IPS DF 4.7 (cell line): ENCODE measurements at regions not wholly inside any gene's neighbourhood (a gene's known extent, or its start where the extent isn't known, plus 50 kb on each side); places are given as distances from the start of the nearest gene placed in this dataset.
"Not testable (repeated sequence)": the region's sequence is repeated elsewhere in the genome, so short reads cannot be mapped to it uniquely, and the experiment has no call there.

Experiments used
- DNase-seq: peaks from one replicate; pipeline ENCODE4 v3.0.0-alpha.2; 2013; ENCODE audit warnings: low spot score; ENCODE audit errors: extremely low read depth

GRCh38 chr7:51630933-51631332 lies 314.3 kb upstream of the COBL start:
- DNase-seq: no peak

- no peak for DNase-seq
Measured at GRCh38 chr7:51629206-51629605, 312.6 kb upstream of the COBL start.

GRCh38 chr7:51621956-51622355 lies 305.3 kb upstream of the COBL start:
- DNase-seq: no peak

- DNase-seq: no peak
Measured at GRCh38 chr7:51620706-51621105, 304.1 kb upstream of the COBL start.

- no peak for DNase-seq
Measured at GRCh38 chr7:51619880-51620279, 303.3 kb upstream of the COBL start.

- DNase-seq: no peak
Measured at GRCh38 chr7:51617686-51618085, 301.1 kb upstream of the COBL start.

- DNase-seq: no peak
Measured at GRCh38 chr7:51613911-51614357, 297.3 kb upstream of the COBL start.

- no peak for DNase-seq
Measured at GRCh38 chr7:51611937-51612336, 295.3 kb upstream of the COBL start.

- DNase-seq: no peak
Measured at GRCh38 chr7:51607447-51607846, 290.8 kb upstream of the COBL start.

- DNase-seq: no peak
Measured at GRCh38 chr7:51606601-51607154, 290.1 kb upstream of the COBL start.

GRCh38 chr7:51602376-51602775 lies 285.8 kb upstream of the COBL start:
- no peak for DNase-seq

- DNase-seq: no peak
Measured at GRCh38 chr7:51601461-51601860, 284.9 kb upstream of the COBL start.

- not testable (repeated sequence) for DNase-seq
Measured at GRCh38 chr7:51599935-51600334, 283.3 kb upstream of the COBL start.

- no peak for DNase-seq
Measured at GRCh38 chr7:51593628-51594027, 277.0 kb upstream of the COBL start.

- no peak for DNase-seq
Measured at GRCh38 chr7:51592842-51593599, 276.4 kb upstream of the COBL start.

GRCh38 chr7:51591223-51591622 lies 274.6 kb upstream of the COBL start:
- no peak for DNase-seq

GRCh38 chr7:51590746-51591145 lies 274.1 kb upstream of the COBL start:
- DNase-seq: peak; percentile 30

- DNase-seq: no peak
Measured at GRCh38 chr7:51589111-51589510, 272.5 kb upstream of the COBL start.

GRCh38 chr7:51587604-51588003 lies 271.0 kb upstream of the COBL start:
- DNase-seq: no peak

- no peak for DNase-seq
Measured at GRCh38 chr7:51577390-51577789, 260.8 kb upstream of the COBL start.

- no peak for DNase-seq
Measured at GRCh38 chr7:51569581-51569980, 253.0 kb upstream of the COBL start.

GRCh38 chr7:51569176-51569575 lies 252.6 kb upstream of the COBL start:
- DNase-seq: no peak

- no peak for DNase-seq
Measured at GRCh38 chr7:51551070-51551469, 234.5 kb upstream of the COBL start.
